Astrocyte (in vitro differentiated cells and primary cell): ENCODE measurements at regions not wholly inside any gene's neighbourhood (a gene's known extent, or its start where the extent isn't known, plus 50 kb on each side); places are given as distances from the start of the nearest gene placed in this dataset.

Experiments
- DNase-seq: peaks from one replicate; pipeline ENCODE4 v3.0.0-alpha.2; 2010; ENCODE audit warnings: low read depth
- FAIRE-seq: peaks from 2 replicates; lab custom pipeline; 2011; peaks lifted over from hg19 to GRCh38; lab: Jason Lieb, UNC
- H2AFZ ChIP-seq: 2 replicates; pipeline ENCODE4 v1.6.0; 2012; ENCODE audit warnings: low read depth, low read length, inconsistent platforms
- H3K27ac ChIP-seq: 2 replicates; pipeline ENCODE4 v1.5.1; 2011; ENCODE audit warnings: low read depth, low read length, inconsistent platforms
- H3K27me3 ChIP-seq: 2 replicates; pipeline ENCODE4 v1.6.0; 2011; ENCODE audit warnings: low read length, inconsistent platforms; ENCODE audit not compliant: insufficient read depth
- H3K36me3 ChIP-seq: 2 replicates; pipeline ENCODE4 v1.5.1; 2011; ENCODE audit warnings: low read length, inconsistent platforms; ENCODE audit not compliant: insufficient read depth
- H3K4me1 ChIP-seq: 2 replicates; pipeline ENCODE4 v1.5.1; 2011; ENCODE audit warnings: low read length, inconsistent platforms; ENCODE audit not compliant: insufficient read depth
- H3K4me2 ChIP-seq: 2 replicates; pipeline ENCODE4 v1.6.0; 2012; ENCODE audit warnings: low read length, inconsistent platforms
- H3K4me3 ChIP-seq: 2 replicates; pipeline ENCODE4 v1.5.1; 2011; ENCODE audit warnings: low read depth, mild to moderate bottlenecking, low read length, inconsistent platforms; ENCODE audit not compliant: insufficient read depth
- H3K79me2 ChIP-seq: 2 replicates; pipeline ENCODE4 v1.6.0; 2012; ENCODE audit warnings: mild to moderate bottlenecking, low read length, inconsistent platforms; ENCODE audit not compliant: insufficient read depth
- H3K9ac ChIP-seq: 2 replicates; pipeline ENCODE4 v1.6.0; 2012; ENCODE audit warnings: mild to moderate bottlenecking, low read length, inconsistent platforms
- H3K9me3 ChIP-seq: 2 replicates; pipeline ENCODE4 v1.5.1; 2012; ENCODE audit warnings: low read depth, mild to moderate bottlenecking, low read length, inconsistent platforms; ENCODE audit not compliant: insufficient read depth
- H4K20me1 ChIP-seq: 2 replicates; pipeline ENCODE4 v1.6.0; 2012; ENCODE audit warnings: low read length, inconsistent platforms; ENCODE audit not compliant: insufficient read depth
- H3K27ac Mint-ChIP-seq: one replicate; pipeline ENCODE4 v1.8.0; 2021; ENCODE audit warnings: mild to moderate bottlenecking, mixed read lengths; ENCODE audit not compliant: unreplicated experiment
- H3K27me3 Mint-ChIP-seq: one replicate; pipeline ENCODE4 v1.8.0; 2021; ENCODE audit warnings: low read depth, mixed read lengths; ENCODE audit not compliant: unreplicated experiment
- H3K36me3 Mint-ChIP-seq: one replicate; pipeline ENCODE4 v1.8.0; 2021; ENCODE audit warnings: low read depth, mixed read lengths; ENCODE audit not compliant: unreplicated experiment
- H3K4me1 Mint-ChIP-seq: one replicate; pipeline ENCODE4 v1.8.0; 2021; ENCODE audit warnings: low read depth, mixed read lengths; ENCODE audit not compliant: unreplicated experiment
- H3K4me3 Mint-ChIP-seq: one replicate; pipeline ENCODE4 v1.8.0; 2021; ENCODE audit warnings: mild to moderate bottlenecking, moderate library complexity, mixed read lengths; ENCODE audit not compliant: unreplicated experiment
- H3K9me3 Mint-ChIP-seq: one replicate; pipeline ENCODE4 v1.8.0; 2021; ENCODE audit warnings: mild to moderate bottlenecking, mixed read lengths; ENCODE audit not compliant: unreplicated experiment
- EZH2 ChIP-seq: IDR thresholded peaks from 2 replicates; pipeline ENCODE4 v1.6.1; 2012; ENCODE audit warnings: mild to moderate bottlenecking, low read length, inconsistent platforms; ENCODE audit not compliant: insufficient read depth
- TF ChIP-seq, protein P1 (sequence below): IDR thresholded peaks from 2 replicates; pipeline ENCODE4 v1.5.1; 2011; ENCODE audit warnings: low read depth, mild to moderate bottlenecking, inconsistent platforms, low read length, moderate library complexity; ENCODE audit not compliant: insufficient read depth

GRCh38 chr2:57546478-57546877 is 500.1 kb upstream of the VRK2 start:
- DNase-seq (no peak), FAIRE-seq (no peak)
- Histone ChIP-seq H2AFZ (no peak overlapping the region), H4K20me1 (no peaks in the 10 kb centered on the region), H3K36me3 (no peaks in the 10 kb centered on the region), H3K4me1 (no peaks in the 10 kb centered on the region), H3K79me2 (no peaks in the 10 kb centered on the region), H3K27ac (no peak overlapping the region), H3K4me3 (no peak overlapping the region), H3K4me2 (no peak overlapping the region), H3K9me3 (no peaks in the 10 kb centered on the region), H3K27me3 (no peaks in the 10 kb centered on the region), H3K9ac (no peak overlapping the region)
- no peak overlapping the region for H3K4me3 Mint-ChIP-seq
- H3K27me3 Mint-ChIP-seq: no peaks in the 10 kb centered on the region
- peaks cover 3% of the 10 kb centered on the region for H3K4me1 Mint-ChIP-seq
- H3K27ac Mint-ChIP-seq: no peak overlapping the region
- no peaks in the 10 kb centered on the region for H3K9me3 Mint-ChIP-seq
- no peaks in the 10 kb centered on the region for H3K36me3 Mint-ChIP-seq
- TF ChIP-seq, protein P1, sequence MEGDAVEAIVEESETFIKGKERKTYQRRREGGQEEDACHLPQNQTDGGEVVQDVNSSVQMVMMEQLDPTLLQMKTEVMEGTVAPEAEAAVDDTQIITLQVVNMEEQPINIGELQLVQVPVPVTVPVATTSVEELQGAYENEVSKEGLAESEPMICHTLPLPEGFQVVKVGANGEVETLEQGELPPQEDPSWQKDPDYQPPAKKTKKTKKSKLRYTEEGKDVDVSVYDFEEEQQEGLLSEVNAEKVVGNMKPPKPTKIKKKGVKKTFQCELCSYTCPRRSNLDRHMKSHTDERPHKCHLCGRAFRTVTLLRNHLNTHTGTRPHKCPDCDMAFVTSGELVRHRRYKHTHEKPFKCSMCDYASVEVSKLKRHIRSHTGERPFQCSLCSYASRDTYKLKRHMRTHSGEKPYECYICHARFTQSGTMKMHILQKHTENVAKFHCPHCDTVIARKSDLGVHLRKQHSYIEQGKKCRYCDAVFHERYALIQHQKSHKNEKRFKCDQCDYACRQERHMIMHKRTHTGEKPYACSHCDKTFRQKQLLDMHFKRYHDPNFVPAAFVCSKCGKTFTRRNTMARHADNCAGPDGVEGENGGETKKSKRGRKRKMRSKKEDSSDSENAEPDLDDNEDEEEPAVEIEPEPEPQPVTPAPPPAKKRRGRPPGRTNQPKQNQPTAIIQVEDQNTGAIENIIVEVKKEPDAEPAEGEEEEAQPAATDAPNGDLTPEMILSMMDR: no peak
- TF ChIP-seq EZH2: no peak

DNA sequence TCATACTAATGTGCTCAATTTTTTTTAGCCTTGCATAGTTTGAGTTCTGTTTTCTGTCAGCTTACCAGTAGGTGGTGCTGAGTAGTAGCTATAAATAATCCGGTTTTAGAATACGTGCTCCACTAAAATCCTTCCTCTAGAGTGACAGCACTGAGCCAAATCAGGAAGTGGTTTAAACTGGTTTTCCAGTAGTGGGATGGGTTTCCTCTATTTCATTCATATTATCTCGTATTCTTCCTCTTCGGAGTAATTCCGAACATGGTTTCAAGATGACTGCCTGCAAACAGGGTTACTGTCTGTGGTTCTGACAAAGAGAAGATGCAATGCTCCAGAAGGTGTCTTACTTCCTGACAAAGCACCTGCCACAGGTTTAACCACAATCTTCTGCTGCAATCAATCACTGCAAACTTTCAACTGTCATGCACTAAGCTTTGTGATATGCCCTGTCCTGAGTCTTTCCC is 496.9 kb upstream of the VRK2 start:
- Mint-ChIP-seq H3K36me3 (no peaks in the 10 kb centered on the region), H3K27me3 (no peaks in the 10 kb centered on the region), H3K4me1 (peaks cover 3% of the 10 kb centered on the region), H3K9me3 (no peaks in the 10 kb centered on the region), H3K4me3 (no peak overlapping the region), H3K27ac (no peak overlapping the region)
- no peak for TF ChIP-seq EZH2
- TF ChIP-seq, protein P1: peak; percentile 47
- Histone ChIP-seq H3K9ac (no peak overlapping the region), H3K79me2 (no peaks in the 10 kb centered on the region), H3K4me2 (no peak overlapping the region), H3K27me3 (no peaks in the 10 kb centered on the region), H3K4me3 (no peak overlapping the region), H3K9me3 (peaks cover 2% of the 10 kb centered on the region), H3K4me1 (no peaks in the 10 kb centered on the region), H4K20me1 (no peaks in the 10 kb centered on the region), H3K27ac (no peak overlapping the region), H2AFZ (no peak overlapping the region), H3K36me3 (no peaks in the 10 kb centered on the region)
- DNase-seq (no peak), FAIRE-seq (no peak)

DNA sequence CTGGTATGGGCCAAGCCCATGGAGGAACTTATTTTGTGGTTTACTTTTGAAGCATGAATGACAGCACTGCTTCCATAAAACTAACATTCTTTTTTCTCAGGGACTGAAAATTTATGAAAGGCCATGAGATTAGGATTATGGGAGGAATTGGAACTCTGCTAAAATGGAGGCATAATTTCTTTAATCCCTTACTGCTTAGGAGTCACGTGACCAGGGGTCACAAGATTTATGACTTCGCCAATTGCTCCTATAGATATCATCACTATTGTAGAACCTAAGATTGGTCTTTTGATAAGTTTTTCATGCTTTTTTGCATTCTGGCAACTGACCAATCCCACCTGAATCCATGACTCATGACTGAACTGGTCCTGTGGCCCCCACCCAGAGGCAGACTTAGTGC is 495.7 kb upstream of the VRK2 start:
- H3K9me3 ChIP-seq: peaks cover 2% of the 10 kb centered on the region
- Mint-ChIP-seq H3K4me3 (no peak overlapping the region), H3K4me1 (peaks cover 3% of the 10 kb centered on the region), H3K36me3 (no peaks in the 10 kb centered on the region), H3K9me3 (no peaks in the 10 kb centered on the region), H3K27me3 (no peaks in the 10 kb centered on the region), H3K27ac (no peak overlapping the region)
- no peak overlapping the region for H3K9ac ChIP-seq
- no peak overlapping the region for H3K4me3 ChIP-seq
- H3K27me3 ChIP-seq: no peaks in the 10 kb centered on the region
- H2AFZ ChIP-seq: no peak overlapping the region
- DNase-seq: no peak
- H3K27ac ChIP-seq: no peak overlapping the region
- no peaks in the 10 kb centered on the region for H3K4me1 ChIP-seq
- no peaks in the 10 kb centered on the region for H4K20me1 ChIP-seq
- no peak overlapping the region for H3K4me2 ChIP-seq
- no peaks in the 10 kb centered on the region for H3K79me2 ChIP-seq
- TF ChIP-seq, protein P1: no peak
- no peak for TF ChIP-seq EZH2
- no peaks in the 10 kb centered on the region for H3K36me3 ChIP-seq
- no peak for FAIRE-seq
